DOHH2 (cell line): ENCODE measurements at regions not wholly inside any gene's neighbourhood (a gene's known extent, or its start where the extent isn't known, plus 50 kb on each side); places are given as distances from the start of the nearest gene placed in this dataset.

Experiments used
- CTCF ChIP-seq: fragments of 200-600 bp; sonication (generic); IDR thresholded peaks from one replicate; pipeline ENCODE4 v1.5.1; 2014; ENCODE audit warnings: antibody characterized with exemption, mild to moderate bottlenecking, low read depth, low read length; ENCODE audit not compliant: poor library complexity, severe bottlenecking
- EZH2phosphoT487 ChIP-seq: fragments of 200-600 bp; sonication (generic); IDR thresholded peaks from 2 replicates; pipeline ENCODE4 v1.6.1; 2017; ENCODE audit warnings: borderline replicate concordance, mild to moderate bottlenecking, antibody characterized with exemption, low read length, moderate library complexity, mixed read lengths

DNA sequence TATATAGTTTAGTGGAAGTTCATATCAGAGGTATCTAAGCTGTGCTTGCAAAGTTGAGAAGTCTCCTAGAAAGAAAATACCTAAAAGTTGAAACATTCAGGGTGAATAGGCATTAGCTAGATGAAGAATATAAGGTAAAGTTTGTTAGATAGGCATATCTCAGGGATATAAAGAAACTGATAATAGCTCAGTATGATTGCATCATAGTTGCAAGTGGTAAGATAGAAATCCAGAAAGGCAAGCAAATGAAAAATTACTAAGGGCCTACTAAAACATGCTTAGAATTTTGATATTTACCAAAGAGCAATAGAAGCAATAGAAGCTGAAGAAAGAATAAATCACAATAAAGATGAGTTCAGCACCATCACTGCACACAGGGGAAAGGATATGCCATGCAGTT lies 610.0 kb upstream of the ADGRL3 start:
- no peak for TF ChIP-seq CTCF
- no peak for TF ChIP-seq EZH2phosphoT487
